ENCODE measurements at regions not wholly inside any gene's neighbourhood (a gene's known extent, or its start where the extent isn't known, plus 50 kb on each side); places are given as distances from the start of the nearest gene placed in this dataset.

DNA sequence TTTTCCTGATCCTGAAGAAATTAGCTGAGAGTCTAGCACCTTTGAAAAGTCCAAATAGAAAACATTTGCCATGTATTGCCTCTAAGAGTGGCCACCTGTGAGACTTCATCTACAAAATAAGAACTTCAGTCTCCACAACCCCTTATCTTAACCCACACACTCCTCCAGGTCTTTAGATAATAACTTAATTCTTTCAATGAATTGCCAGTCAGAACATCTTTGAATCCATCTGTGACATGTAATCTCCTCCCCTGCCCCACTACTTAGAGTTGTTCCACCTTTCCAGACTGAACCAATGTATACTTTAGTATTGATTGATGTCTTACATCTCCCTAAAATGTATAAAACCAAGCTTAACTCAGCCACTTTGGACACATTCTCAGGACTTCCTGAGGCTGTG lies 84.4 kb upstream of the FAM171A1 start:
- H3K9me3 ChIP-seq (ENCODE audit: low read depth): no peaks in the 10 kb centered on the region
- H3K36me3 ChIP-seq: no peaks in the 10 kb centered on the region
- DNase-seq (ENCODE audit: low read depth in 1 of 2, low spot score in 1 of 2): no peak
- no peak overlapping the region for H3K27ac ChIP-seq
- no peaks in the 10 kb centered on the region for H3K27me3 ChIP-seq
- H3K4me3 ChIP-seq: no peak overlapping the region
- no peak for TF ChIP-seq CTCF (IDR thresholded peaks at IDR 0.05; ENCODE audit: low read depth, low read length)
- no peaks in the 10 kb centered on the region for H3K4me1 ChIP-seq (ENCODE audit: low read depth)

DNA sequence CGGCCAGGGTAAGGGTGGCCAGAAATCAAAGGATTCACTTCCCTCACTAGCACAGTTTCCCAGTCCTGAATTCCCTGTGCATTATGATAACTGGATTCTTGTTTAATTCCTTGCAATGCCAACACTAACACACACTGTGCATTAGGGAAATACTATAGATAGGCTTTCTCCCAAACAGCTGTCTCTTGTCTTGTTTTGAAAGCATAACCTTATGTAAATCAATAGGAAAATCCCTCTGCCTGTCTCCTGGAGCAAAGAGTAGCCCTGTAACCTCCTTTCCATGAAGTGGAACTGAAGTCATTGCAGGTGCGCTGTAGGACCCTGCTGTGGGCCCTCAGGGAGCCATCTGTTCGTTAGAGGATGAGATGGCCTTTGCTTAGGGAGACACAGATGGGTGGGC lies 82.8 kb upstream of the FAM171A1 start:
- Histone ChIP-seq H3K27me3 (no peaks in the 10 kb centered on the region), H3K9me3 (ENCODE audit: low read depth) (no peaks in the 10 kb centered on the region), H3K36me3 (no peaks in the 10 kb centered on the region), H3K4me3 (no peak overlapping the region), H3K27ac (no peak overlapping the region), H3K4me1 (ENCODE audit: low read depth) (no peaks in the 10 kb centered on the region)
- TF ChIP-seq CTCF (IDR thresholded peaks at IDR 0.05; ENCODE audit: low read depth, low read length): no peak
- no peak for DNase-seq (ENCODE audit: low read depth in 1 of 2, low spot score in 1 of 2)

GRCh38 chr10:15453457-15453856 lies 82.4 kb upstream of the FAM171A1 start:
- DNase-seq (ENCODE audit: low read depth in 1 of 2, low spot score in 1 of 2): no peak
- Histone ChIP-seq H3K27me3 (no peaks in the 10 kb centered on the region), H3K4me1 (ENCODE audit: low read depth) (no peaks in the 10 kb centered on the region), H3K27ac (no peak overlapping the region), H3K9me3 (ENCODE audit: low read depth) (no peaks in the 10 kb centered on the region), H3K4me3 (no peak overlapping the region), H3K36me3 (no peaks in the 10 kb centered on the region)
- no peak for TF ChIP-seq CTCF (IDR thresholded peaks at IDR 0.05; ENCODE audit: low read depth, low read length)

DNA sequence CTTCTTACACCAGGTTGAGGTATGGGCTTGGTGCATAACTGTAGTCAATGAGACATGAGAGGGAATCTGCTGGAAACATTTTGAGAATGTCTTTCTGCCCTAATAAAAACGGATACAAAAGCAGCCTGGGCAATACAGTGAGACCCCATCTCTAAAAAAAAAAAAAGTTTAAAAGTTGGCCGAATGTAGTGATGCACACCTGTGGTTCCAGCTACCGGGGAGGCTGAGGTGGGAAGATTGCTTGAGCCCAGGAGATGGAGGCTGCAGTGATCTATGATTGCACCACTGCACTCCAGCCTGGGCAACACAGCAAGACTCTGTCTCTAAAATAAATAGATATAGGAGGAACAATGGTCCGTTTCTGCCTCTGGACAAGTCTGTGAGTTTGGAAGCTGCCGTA lies 81.5 kb upstream of the FAM171A1 start:
- no peak for DNase-seq (ENCODE audit: low read depth in 1 of 2, low spot score in 1 of 2)
- no peaks in the 10 kb centered on the region for H3K4me1 ChIP-seq (ENCODE audit: low read depth)
- no peak for TF ChIP-seq CTCF (IDR thresholded peaks at IDR 0.05; ENCODE audit: low read depth, low read length)
- H3K9me3 ChIP-seq (ENCODE audit: low read depth): no peaks in the 10 kb centered on the region
- H3K27me3 ChIP-seq: no peaks in the 10 kb centered on the region
- H3K27ac ChIP-seq: no peak overlapping the region
- no peak overlapping the region for H3K4me3 ChIP-seq
- no peaks in the 10 kb centered on the region for H3K36me3 ChIP-seq

DNA sequence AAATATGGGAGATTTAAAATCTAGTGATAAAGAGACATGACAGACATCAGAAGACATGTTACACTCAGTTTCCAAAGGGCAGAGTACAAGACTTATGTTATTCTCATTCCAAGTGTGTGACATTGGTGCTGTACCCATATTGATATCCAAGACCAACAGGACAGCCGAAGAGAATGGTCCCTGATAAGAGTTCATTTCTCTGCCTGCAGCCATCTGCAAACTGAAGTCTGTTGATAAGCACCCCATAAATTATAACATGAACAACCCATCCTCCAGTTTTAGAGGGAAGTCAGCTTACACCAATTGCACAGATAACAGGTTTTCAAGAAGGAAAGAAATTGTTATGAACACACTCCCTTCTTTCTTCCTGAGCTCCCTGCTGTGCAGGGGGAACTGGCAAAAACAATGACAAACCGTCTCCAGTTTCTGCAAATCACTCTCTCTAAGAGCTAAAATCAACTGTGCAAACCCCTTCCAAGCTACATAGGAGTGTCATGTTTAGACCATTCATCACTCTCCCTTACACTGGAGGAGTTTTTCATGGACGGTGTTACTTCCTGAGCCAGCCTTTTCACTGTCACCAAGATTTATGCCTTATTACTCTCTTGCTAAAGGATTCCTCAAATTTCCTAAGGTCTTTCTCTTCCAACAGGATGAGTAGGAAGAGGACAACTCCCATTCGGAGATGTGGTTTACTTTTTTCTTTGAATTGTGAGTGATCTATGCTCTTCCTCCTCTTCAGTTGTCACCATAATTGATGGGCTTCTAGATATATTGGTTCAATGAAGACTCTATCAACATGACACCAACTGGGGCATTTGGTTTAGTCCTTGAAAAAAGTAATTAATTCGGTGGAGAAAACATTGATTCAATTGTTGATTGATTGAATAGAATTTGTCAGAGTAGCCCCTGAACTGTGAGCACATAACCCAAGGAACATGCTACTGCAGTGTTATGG lies 80.3 kb upstream of the FAM171A1 start:
- no peaks in the 10 kb centered on the region for H3K36me3 ChIP-seq
- DNase-seq (ENCODE audit: low read depth in 1 of 2, low spot score in 1 of 2): no peak
- no peak overlapping the region for H3K27ac ChIP-seq
- H3K27me3 ChIP-seq: no peaks in the 10 kb centered on the region
- no peak for TF ChIP-seq CTCF (IDR thresholded peaks at IDR 0.05; ENCODE audit: low read depth, low read length)
- H3K9me3 ChIP-seq (ENCODE audit: low read depth): no peaks in the 10 kb centered on the region
- H3K4me1 ChIP-seq (ENCODE audit: low read depth): no peaks in the 10 kb centered on the region
- no peak overlapping the region for H3K4me3 ChIP-seq
